ENCODE measurements at regions not wholly inside any gene's neighbourhood (a gene's known extent, or its start where the extent isn't known, plus 50 kb on each side); places are given as distances from the start of the nearest gene placed in this dataset.
"Not testable (repeated sequence)": the region's sequence is repeated elsewhere in the genome, so short reads cannot be mapped to it uniquely, and the experiment has no call there.

GRCh38 chr2:113838744-113839444 lies 51.0 kb upstream of the ACTR3 start:
- DNase-seq (ENCODE audit: low spot score): no peak

DNA sequence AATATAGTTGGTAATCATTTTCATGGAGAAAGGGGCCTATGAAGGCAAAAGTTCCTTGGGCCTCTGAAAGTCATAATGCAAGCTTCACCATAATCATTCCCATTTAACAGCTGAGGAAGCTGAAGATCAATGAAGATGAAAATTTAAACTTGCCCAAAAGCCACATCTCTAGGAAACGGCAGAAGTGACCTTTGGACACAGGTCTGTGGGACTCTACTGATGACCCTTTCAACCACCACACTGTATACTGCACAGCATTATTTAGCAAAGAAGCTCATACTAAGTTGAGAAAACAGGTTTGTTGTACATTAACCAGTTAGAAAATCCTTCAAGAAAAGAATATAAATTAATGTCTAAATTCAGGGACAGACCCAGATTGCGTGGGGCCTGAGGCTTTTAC lies 51.6 kb upstream of the ACTR3 start:
- DNase-seq (ENCODE audit: low spot score): no peak

- DNase-seq (ENCODE audit: low spot score): no peak
These were observed 55.7 kb upstream of the ACTR3 start for GRCh38 chr2:113834051-113834730.

- no peak for DNase-seq (ENCODE audit: low spot score)
These were observed 57.0 kb upstream of the ACTR3 start for GRCh38 chr2:113832795-113833290.

- no peak for DNase-seq (ENCODE audit: low spot score)
These were observed 58.7 kb upstream of the ACTR3 start for GRCh38 chr2:113831161-113831560.

GRCh38 chr2:113829761-113830160 lies 60.1 kb upstream of the ACTR3 start:
- DNase-seq (ENCODE audit: low spot score): no peak

DNA sequence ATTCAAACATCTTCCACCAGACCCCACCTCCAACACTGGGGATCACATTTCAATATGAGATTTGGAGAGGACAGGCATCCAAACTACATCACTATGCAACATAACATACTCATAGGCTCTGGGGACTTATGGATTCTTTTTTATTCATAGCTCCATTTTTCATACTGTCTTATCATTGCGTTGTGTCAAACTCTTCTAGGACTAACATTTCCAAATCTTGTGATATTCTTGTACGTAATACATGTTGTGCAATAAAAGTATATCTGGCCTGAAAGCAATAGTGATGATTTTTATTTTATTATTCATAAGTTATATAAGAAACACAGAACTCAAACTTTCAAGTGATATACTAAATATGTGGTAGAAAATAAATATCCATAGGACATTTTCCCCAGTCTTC lies 60.6 kb upstream of the ACTR3 start:
- no peak for DNase-seq (ENCODE audit: low spot score)

DNA sequence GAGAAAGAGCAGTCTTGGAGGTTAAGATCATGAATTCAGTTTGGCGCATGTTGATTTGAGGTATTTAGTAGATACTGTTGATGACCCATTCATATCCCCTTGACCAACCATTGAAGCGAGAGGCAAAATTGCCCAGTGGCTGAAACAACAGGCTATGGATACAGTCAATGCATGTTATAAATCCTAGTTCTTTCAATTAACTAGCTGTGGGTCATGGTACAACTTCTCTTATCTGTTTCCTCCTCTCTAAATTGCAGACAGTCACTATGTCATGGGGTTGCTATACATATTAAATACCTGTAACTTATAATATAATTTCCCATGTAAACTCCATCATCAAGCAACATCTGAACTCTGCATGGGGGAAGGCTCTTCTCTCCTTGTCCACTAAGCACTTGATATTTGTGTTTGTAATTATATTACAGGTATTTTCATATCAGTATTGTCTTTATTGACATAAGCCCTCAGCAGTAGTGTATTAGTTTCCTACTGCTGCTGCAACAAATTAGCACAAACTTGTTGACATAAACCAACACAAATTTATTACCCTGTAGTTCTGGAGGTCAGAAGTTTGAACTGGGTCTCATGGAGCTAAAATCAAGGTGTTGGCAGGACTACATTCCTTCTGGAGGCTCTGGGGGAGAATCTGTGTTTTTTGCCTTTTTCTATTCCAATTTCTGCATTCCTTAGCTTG lies 61.7 kb upstream of the ACTR3 start:
- no peak for DNase-seq (ENCODE audit: low spot score)

DNA sequence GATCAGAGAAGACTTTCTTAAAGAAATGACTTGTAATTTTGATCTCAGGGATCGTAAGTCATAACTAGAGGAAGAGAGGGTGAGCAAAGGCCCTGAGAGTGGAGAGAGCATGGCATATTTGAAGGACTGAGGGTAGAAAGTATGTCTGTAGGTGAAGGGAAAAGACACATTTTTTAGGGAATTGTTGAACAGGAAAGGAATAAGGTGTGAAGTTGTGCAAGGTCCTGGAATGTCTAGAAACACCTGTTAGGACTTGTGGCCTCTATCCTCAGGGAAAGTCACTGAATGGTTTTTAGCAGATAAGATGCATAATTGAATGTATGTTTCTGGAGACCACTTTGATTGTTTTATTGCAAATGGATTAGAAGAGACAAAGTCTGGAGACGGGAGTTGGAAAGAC lies 62.5 kb upstream of the ACTR3 start:
- DNase-seq (ENCODE audit: low spot score): no peak

DNA sequence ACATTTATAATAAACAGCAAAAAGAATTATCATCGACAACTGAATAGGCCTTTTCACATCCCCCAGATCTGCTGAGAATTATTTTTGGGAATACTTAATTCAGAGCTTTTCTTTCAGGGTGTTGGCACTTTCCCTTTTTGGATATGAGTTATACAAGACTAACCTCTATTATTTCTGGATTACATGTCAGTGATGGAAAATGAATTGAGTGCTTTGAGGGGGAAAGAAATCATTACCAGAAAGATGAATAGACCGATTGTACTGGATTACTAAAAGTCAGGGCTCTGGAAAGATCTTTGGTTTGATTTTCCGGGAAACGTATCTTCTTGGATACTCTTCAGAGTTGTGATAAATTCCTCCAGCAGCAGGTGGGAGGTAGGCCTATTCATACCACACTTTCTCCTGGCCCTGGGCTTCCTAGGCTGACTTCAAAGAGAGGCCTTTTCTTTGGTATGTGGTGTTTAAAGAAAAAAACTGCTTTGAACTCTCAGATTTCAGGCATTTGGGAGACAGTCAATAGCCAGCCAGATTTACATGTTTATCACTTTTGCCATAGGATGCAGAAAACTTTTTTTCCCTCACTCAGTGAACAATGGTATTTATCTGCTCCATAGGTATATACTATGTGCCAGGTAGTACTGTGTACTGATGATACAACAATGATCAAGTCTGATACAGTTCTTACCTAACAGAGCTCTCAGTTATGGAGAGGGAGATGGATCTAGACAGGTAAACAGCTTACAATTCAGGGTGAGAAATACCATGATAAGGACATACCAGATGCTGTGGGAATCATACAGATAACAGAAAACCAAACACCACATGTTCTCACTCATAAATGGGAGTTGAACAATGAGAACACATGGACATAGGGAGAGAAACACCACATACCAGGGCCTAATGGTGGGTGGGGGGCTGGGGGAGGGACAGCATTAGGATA lies 63.3 kb upstream of the ACTR3 start:
- DNase-seq (ENCODE audit: low spot score): no peak

- no peak for DNase-seq (ENCODE audit: low spot score)
These were observed 65.9 kb upstream of the ACTR3 start for GRCh38 chr2:113823716-113824595.

DNA sequence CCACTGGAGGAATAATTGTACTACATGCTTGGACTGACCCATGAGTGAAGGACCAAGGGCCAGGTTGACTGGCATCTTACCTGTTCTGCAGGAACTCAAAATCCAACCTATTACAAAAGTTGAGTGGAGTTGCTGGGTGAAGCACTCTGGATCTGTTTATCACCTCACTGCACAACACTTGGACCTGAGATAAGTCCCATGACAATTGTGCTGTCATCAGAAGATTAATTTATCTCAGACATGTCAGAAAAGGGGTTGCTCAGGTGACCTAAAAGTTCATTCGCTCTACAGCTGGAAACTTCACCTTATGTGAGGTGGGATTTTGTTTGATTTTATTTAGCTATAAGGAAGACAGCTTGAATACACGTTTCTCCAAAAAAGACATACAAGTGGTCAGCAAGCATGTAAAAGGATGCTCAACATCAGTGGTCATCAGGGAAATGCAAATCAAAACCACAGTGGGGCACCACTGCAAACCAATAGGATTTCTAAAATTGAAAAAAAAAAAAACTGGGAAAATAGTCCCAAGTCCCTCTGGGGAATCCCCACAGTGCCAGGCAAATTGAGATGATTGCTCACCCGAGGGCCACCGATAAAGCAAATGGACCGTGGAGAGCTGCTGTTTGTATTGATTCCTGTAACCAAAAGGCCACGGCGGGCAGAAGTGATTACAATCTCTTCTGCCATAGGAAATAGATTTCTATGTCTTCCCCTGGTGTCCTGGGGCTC lies 65.8 kb upstream of the SLC35F5 start:
- no peak for DNase-seq (ENCODE audit: low spot score)

DNA sequence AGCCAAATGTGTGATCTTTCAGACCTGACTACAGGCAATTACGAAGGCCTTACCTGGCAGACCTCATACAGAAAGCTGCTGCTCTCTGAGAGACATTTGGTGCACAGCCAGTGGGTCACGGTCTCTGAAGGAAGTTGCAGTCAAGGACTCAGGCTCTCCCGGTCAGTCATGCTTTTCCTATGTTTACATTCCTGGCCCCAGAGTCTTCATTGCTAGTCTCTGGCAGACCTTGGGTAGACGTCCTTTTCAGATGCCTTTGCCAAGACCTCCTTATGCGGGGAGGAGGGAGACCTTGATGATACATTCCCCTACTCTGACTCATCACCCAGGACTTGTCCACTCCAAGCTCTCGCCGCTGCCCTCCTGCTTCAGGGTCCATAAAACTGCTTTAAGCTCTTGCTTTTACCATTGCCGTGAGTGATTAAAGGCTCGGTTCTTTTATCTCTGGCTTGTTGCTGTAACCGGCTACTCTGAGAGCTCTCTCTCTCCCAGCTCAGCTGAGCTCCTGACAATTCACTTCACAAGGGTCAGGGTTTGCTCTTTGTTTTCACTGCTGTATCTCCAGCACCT lies 62.0 kb upstream of the SLC35F5 start:
- peak; percentile 3 for DNase-seq (ENCODE audit: low spot score)

GRCh38 chr2:113813396-113813795 lies 57.0 kb upstream of the SLC35F5 start:
- not testable (repeated sequence) for DNase-seq (ENCODE audit: low spot score)

DNA sequence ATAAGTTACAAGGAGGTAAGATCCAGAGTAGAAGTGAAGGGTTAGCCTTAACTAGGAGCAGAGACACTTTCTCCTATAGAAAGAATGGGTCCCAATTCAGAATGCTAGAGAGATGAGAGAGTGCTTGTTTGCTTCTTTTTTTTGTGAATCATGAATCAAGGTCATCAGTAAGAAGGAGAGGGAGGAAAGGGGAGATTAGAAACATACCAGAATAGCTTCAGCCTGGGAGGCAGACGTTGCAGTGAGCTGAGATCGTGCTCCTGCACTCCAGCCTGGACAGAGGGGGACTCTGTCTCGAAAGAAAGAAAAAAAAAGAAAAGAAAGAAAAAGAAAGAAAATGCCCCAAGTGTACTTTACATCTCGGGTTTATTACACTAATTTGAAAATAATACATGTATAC lies 55.8 kb upstream of the SLC35F5 start:
- DNase-seq (ENCODE audit: low spot score): no peak

DNA sequence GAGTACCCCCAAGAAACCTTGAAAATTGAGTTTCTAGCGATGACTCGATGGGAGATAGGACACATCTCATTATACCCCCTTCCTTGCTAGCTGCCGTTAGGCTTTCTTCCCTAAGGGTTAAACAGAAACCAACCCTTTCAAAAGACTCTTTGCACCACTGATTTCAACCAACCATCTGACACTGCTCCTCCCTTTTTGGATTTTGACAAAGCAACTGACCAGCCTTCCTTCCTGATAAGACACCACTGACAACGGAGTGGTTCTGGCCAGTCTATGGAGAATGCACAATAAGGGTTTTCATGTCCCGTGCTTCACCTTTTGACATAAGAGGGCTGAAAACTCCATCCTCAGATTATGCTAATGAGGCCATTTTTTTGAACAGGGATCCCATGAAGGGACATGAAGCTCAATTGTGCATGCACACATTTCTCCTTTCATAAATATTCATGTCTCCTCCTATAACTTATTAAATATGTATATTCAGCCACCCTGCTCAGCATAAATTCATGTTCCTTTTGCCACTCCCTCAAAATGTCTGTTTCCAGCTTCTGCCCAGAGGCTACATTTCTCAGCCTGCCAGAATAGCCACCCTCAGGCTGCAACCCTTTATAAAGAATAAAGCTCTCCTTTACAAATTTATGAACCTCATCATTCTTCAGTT lies 52.8 kb upstream of the SLC35F5 start:
- no peak for DNase-seq (ENCODE audit: low spot score)

DNA sequence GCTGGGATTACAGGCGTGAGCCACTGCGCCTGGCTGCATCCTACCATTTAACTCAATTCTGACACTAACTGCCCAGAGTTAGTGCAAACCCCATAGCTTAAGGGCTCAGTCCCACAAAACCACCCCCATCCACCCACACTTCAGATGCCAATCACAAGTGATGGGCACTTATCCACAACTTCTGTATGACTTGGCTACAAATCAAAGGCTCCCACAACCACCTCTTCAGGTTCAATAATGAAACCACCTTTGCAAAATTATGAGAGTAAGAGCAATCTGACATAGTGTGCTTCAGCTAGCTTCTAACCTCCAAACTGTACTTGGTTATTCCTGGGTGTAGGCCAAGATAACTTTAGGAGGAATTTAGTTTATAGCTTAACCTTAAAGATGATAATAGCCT lies 51.3 kb upstream of the SLC35F5 start:
- DNase-seq (ENCODE audit: low spot score): no peak

DNA sequence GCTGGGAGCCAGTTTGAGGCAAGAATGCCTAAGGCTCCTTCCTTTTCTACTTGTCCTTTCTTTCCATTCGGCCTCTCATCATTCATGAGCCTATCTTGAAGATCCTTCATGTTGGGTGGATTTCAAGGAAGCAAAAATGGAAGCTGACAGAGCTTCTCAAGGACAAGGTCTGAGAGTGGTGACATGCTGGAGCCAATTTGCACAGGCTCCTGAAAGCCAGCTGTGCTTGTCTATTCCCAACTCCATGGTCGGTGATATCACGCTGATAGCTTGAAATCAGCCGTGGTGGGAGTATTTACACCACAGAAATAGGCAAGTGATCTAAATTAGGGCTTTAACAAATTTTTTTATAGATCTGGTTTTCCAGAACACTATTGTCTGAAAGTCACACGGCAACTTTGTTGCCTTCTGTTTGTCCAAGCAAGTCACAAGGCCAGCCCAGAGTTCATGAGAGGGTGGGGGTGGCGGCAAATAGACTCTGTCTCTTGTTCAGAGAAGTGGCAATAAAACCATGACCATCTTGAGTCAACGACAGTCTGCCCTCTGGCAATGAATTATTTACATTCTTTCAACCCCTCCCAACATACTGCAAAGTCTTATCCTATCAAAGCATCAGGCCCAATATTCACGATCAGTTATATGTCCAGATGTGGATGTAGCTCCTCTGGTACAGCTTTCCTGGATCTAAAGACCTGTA lies 49.9 kb upstream of the SLC35F5 start:
- no peak for DNase-seq (ENCODE audit: low spot score)

Data from cerebellar cortex (tissue), 1 donor.